Endodermal cell (in vitro differentiated cells): ENCODE measurements at regions not wholly inside any gene's neighbourhood (a gene's known extent, or its start where the extent isn't known, plus 50 kb on each side); places are given as distances from the start of the nearest gene placed in this dataset.

Experiments
- DNase-seq: peaks from one replicate; pipeline ENCODE4 v3.0.0-alpha.2; 2017
- H3K27ac ChIP-seq: 2 replicates; pipeline ENCODE4 v1.5.1; 2013; ENCODE audit warnings: mild to moderate bottlenecking, low read depth, low read length, moderate library complexity
- H3K27me3 ChIP-seq: 2 replicates; pipeline ENCODE4 v1.6.1; 2013; ENCODE audit warnings: mild to moderate bottlenecking, low read length, moderate library complexity; ENCODE audit not compliant: insufficient read depth, control insufficient read depth, poor library complexity, severe bottlenecking
- H3K36me3 ChIP-seq: 2 replicates; pipeline ENCODE4 v1.7.0; 2013; ENCODE audit warnings: mild to moderate bottlenecking, low read length, moderate library complexity; ENCODE audit not compliant: control insufficient read depth, insufficient read depth
- H3K4me1 ChIP-seq: one replicate; pipeline ENCODE4 v1.7.0; 2013; ENCODE audit warnings: low read length; ENCODE audit not compliant: control insufficient read depth, insufficient read depth
- H3K4me3 ChIP-seq: 2 replicates; pipeline ENCODE4 v1.5.1; 2013; ENCODE audit warnings: mild to moderate bottlenecking, low read length, moderate library complexity
- H3K9ac ChIP-seq: 2 replicates; pipeline ENCODE4 v1.6.1; 2013; ENCODE audit warnings: mild to moderate bottlenecking, low read length, moderate library complexity; ENCODE audit not compliant: poor library complexity, severe bottlenecking; ENCODE audit errors: extremely low read depth
- H3K9me3 ChIP-seq: 2 replicates; pipeline ENCODE4 v1.6.1; 2013; ENCODE audit warnings: mild to moderate bottlenecking, low read length, moderate library complexity; ENCODE audit not compliant: control insufficient read depth
- H3K27ac Mint-ChIP-seq: 2 replicates; pipeline ENCODE4 v1.8.0; 2020; ENCODE audit warnings: mixed read lengths
- H3K27me3 Mint-ChIP-seq: 2 replicates; pipeline ENCODE4 v1.8.0; 2021; ENCODE audit warnings: mild to moderate bottlenecking, mixed read lengths; ENCODE audit not compliant: insufficient read depth
- H3K36me3 Mint-ChIP-seq: 2 replicates; pipeline ENCODE4 v1.8.0; 2020; ENCODE audit warnings: low read depth, mixed read lengths
- H3K4me1 Mint-ChIP-seq: 2 replicates; pipeline ENCODE4 v1.8.0; 2020; ENCODE audit warnings: mixed read lengths
- H3K4me3 Mint-ChIP-seq: 2 replicates; pipeline ENCODE4 v1.8.0; 2020; ENCODE audit warnings: mild to moderate bottlenecking, moderate library complexity, mixed read lengths
- H3K9me3 Mint-ChIP-seq: 2 replicates; pipeline ENCODE4 v1.8.0; 2020; ENCODE audit warnings: mild to moderate bottlenecking, mixed read lengths
- CTCF ChIP-seq: fragments of 200-600 bp; sonication (generic); conservative IDR thresholded peaks from 2 replicates; pipeline ENCODE4 v1.5.0; 2021; ENCODE audit warnings: antibody characterized with exemption, mild to moderate bottlenecking
- WGBS, 2 experiments: methylation state at CpG; one replicate each; pipeline versions ENCODE4 v1.1.5 to v1.1.7; 2013; ENCODE audit warnings: missing lambda C conversion rate in 2 of 2, mixed read lengths in 1 of 2; ENCODE audit not compliant: insufficient coverage in 1 of 2, insufficient read length in 1 of 2; 5-methylcytosine and 5-hydroxymethylcytosine counted together

- TF ChIP-seq CTCF: no peak
- Histone ChIP-seq H3K9me3 (no peaks in the 10 kb centered on the region), H3K27me3 (no peaks in the 10 kb centered on the region), H3K9ac (no peak overlapping the region), H3K4me3 (no peak overlapping the region), H3K36me3 (no peaks in the 10 kb centered on the region), H3K27ac (no peak overlapping the region), H3K4me1 (no peaks in the 10 kb centered on the region)
- no peaks in the 10 kb centered on the region for H3K27me3 Mint-ChIP-seq
- no peak overlapping the region for H3K4me3 Mint-ChIP-seq
- 79 to 100% methylated on average over 3 of the region's 3 CpGs for WGBS, 2 experiments
- H3K36me3 Mint-ChIP-seq: no peaks in the 10 kb centered on the region
- DNase-seq: no peak
- H3K27ac Mint-ChIP-seq: no peak overlapping the region
- peaks cover 2% of the 10 kb centered on the region for H3K9me3 Mint-ChIP-seq
- no peaks in the 10 kb centered on the region for H3K4me1 Mint-ChIP-seq
Observed at GRCh38 chr17:69749911-69750310, 325.1 kb upstream of the KCNJ16 start.

GRCh38 chr17:69757688-69758430 lies 317.2 kb upstream of the KCNJ16 start:
- TF ChIP-seq CTCF: no peak
- 92 to 93% methylated on average over 3 to 5 of the region's 7 CpGs for WGBS, 2 experiments
- H3K4me3 Mint-ChIP-seq: no peak overlapping the region
- no peaks in the 10 kb centered on the region for H3K4me1 ChIP-seq
- no peaks in the 10 kb centered on the region for H3K27me3 ChIP-seq
- H3K27ac ChIP-seq: no peak overlapping the region
- H3K27me3 Mint-ChIP-seq: no peaks in the 10 kb centered on the region
- peaks cover 5% of the 10 kb centered on the region for H3K4me1 Mint-ChIP-seq
- no peak for DNase-seq
- no peaks in the 10 kb centered on the region for H3K9me3 Mint-ChIP-seq
- no peaks in the 10 kb centered on the region for H3K9me3 ChIP-seq
- no peak overlapping the region for H3K9ac ChIP-seq
- H3K36me3 Mint-ChIP-seq: no peaks in the 10 kb centered on the region
- H3K36me3 ChIP-seq: no peaks in the 10 kb centered on the region
- H3K4me3 ChIP-seq: no peak overlapping the region
- no peak overlapping the region for H3K27ac Mint-ChIP-seq

GRCh38 chr17:69760562-69760961 lies 314.5 kb upstream of the KCNJ16 start:
- Histone ChIP-seq H3K4me3 (no peak overlapping the region), H3K27me3 (no peaks in the 10 kb centered on the region), H3K9me3 (no peaks in the 10 kb centered on the region), H3K9ac (no peak overlapping the region), H3K27ac (no peak overlapping the region), H3K4me1 (no peaks in the 10 kb centered on the region), H3K36me3 (no peaks in the 10 kb centered on the region)
- H3K9me3 Mint-ChIP-seq: no peaks in the 10 kb centered on the region
- H3K4me1 Mint-ChIP-seq: peaks cover 5% of the 10 kb centered on the region
- no peak for TF ChIP-seq CTCF
- no peak overlapping the region for H3K27ac Mint-ChIP-seq
- WGBS, 2 experiments: 91 to 100% methylated on average over 1 of the region's 1 CpG
- no peak for DNase-seq
- no peaks in the 10 kb centered on the region for H3K27me3 Mint-ChIP-seq
- H3K36me3 Mint-ChIP-seq: no peaks in the 10 kb centered on the region
- H3K4me3 Mint-ChIP-seq: no peak overlapping the region
